Pancreas (tissue), 10 donors: ENCODE measurements at regions not wholly inside any gene's neighbourhood (a gene's known extent, or its start where the extent isn't known, plus 50 kb on each side); places are given as distances from the start of the nearest gene placed in this dataset.

ENCODE experiments used
- ATAC-seq, 4 donors: fragments of 200-7000 bp; cut with Tn5 transposase; one replicate each; pipeline versions ENCODE4 v1.8.0 to v1.9.1; 2020; ENCODE audit warnings: mild to moderate bottlenecking in 4 of 4, moderate library complexity in 4 of 4
- DNase-seq, 6 donors: peaks; one replicate each; pipeline ENCODE4 v3.0.0-alpha.2; 2020
- FAIRE-seq: peaks from 2 replicates; lab custom pipeline; 2012; peaks lifted over from hg19 to GRCh38; lab: Jason Lieb, UNC
- H3K27ac ChIP-seq, 4 donors: fragments of 200-600 bp; sonication (generic); 1 replicate in 3 of 4; 2 replicates in 1 of 4; pipeline versions ENCODE4 v1.5.0 to v1.8.0; 2020
- H3K27me3 ChIP-seq, 4 donors: fragments of 200-600 bp; one replicate each; pipeline ENCODE4 v1.8.0; 2021
- H3K36me3 ChIP-seq, 3 donors: fragments of 200-600 bp; sonication (generic) in 1 of 3; one replicate each; pipeline versions ENCODE4 v1.5.0 to v1.8.0; 2020 to 2021
- H3K4me1 ChIP-seq, 3 donors: fragments of 200-600 bp; one replicate each; pipeline ENCODE4 v1.8.0; 2021
- H3K4me3 ChIP-seq, 4 donors: fragments of 200-600 bp; sonication (generic) in 2 of 4; one replicate each; pipeline versions ENCODE4 v1.5.0 to v1.8.0; 2020 to 2021
- H3K9me3 ChIP-seq, 4 donors: fragments of 200-600 bp; one replicate each; pipeline ENCODE4 v1.8.0; 2021
- WGBS, 2 donors: extraction: QIAGEN DNeasy Blood & Tissue Kit; methylation state at CpG; one replicate each; pipeline ENCODE4 v1.1.7; 2013; 5-methylcytosine and 5-hydroxymethylcytosine counted together
- intact Hi-C, 3 donors: fragments of 100-400 bp; cut with DNase I; formaldehyde crosslinking; loops; one replicate each; pipeline versions ENCODE4 v1.11.1 to v1.14.2; 2022
- TF ChIP-seq, protein P1 (sequence below), 4 donors: fragments of 200-600 bp; sonication (generic) in 3 of 4; IDR thresholded peaks; one replicate each; pipeline versions ENCODE4 v1.5.0 to v1.8.0; 2021; ENCODE audit warnings: antibody characterized with exemption in 4 of 4
- donor health status: healthy with polysubstance abuse.
- donor health status: DM: no; HTN: no; CAD: no; lungs with moderate emphysema.
- donor health status: DM: no; HTN: no; CAD: no.
- donor health status: control.
- donor health status: control.
- donor health status: Bipolar disorder and iron deficiency.
- donor health status: DM: yes; HTN: yes; CAD: no.
- donor health status: DM: no; HTN: no; CAD: no.
- donor health status: DM: no; HTN: no; CAD: no.
- donor health status: DM: yes; HTN: yes; CAD: no.

DNA sequence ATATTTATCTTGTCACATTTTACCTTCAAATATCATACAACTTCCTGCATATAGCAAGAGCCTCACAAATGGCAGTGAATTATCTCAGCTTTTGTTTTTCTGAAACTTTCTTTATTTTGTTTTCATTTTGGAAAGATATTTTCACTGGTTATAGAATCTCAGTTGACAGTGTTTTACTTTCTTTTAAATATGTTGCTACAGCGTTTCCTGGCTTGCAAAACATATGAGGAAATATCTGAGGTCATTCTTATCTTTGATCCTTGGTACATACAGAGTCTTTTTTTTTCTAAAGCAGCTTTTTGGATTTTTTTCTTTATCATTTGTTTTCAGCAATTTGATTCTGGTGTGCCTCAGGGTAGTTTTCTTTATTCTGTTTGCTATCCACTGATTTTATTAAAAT, 77.6 kb upstream of the CEP78 start:
- H3K27me3 ChIP-seq = no peaks in the 10 kb centered on the region
- intact Hi-C loops = no loop called here
- FAIRE-seq (no peak), ATAC-seq (no peak), DNase-seq (no peak)
- H3K4me3 ChIP-seq = no peak overlapping the region
- H3K9me3 ChIP-seq = no peaks in the 10 kb centered on the region
- TF ChIP-seq, protein P1, sequence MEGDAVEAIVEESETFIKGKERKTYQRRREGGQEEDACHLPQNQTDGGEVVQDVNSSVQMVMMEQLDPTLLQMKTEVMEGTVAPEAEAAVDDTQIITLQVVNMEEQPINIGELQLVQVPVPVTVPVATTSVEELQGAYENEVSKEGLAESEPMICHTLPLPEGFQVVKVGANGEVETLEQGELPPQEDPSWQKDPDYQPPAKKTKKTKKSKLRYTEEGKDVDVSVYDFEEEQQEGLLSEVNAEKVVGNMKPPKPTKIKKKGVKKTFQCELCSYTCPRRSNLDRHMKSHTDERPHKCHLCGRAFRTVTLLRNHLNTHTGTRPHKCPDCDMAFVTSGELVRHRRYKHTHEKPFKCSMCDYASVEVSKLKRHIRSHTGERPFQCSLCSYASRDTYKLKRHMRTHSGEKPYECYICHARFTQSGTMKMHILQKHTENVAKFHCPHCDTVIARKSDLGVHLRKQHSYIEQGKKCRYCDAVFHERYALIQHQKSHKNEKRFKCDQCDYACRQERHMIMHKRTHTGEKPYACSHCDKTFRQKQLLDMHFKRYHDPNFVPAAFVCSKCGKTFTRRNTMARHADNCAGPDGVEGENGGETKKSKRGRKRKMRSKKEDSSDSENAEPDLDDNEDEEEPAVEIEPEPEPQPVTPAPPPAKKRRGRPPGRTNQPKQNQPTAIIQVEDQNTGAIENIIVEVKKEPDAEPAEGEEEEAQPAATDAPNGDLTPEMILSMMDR (IDR thresholded peaks at IDR 0.05) = no peak
- no peak overlapping the region for H3K27ac ChIP-seq
- H3K36me3 ChIP-seq = no peaks in the 10 kb centered on the region
- no peaks in the 10 kb centered on the region for H3K4me1 ChIP-seq
- 19 to 28% methylated on average over 1 of the region's 1 CpG for WGBS, 2 donors

DNA sequence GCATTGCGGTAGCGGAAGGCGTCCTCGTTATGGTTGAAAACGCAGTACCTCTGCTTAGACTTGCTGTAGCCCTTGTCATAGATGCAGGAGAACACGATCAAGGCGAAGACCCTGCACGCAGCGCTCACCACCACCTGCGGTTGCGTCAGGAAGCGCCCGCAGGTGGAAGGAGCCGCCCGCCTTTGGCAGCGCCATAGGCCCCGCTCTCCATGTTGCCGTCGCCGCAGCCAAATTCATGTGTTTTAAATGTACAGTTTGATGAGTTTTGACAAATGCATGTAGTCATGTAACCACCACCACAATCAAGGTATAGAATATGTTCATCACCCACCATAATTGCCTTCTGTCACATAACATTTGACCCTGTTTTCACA, 84.9 kb upstream of the CEP78 start:
- TF ChIP-seq, protein P1 (IDR thresholded peaks at IDR 0.05) = no peak
- no peaks in the 10 kb centered on the region for H3K36me3 ChIP-seq
- DNase-seq (no peak), FAIRE-seq (no peak), ATAC-seq (no peak)
- H3K9me3 ChIP-seq = no peaks in the 10 kb centered on the region
- no peaks in the 10 kb centered on the region for H3K27me3 ChIP-seq
- no peak overlapping the region for H3K4me3 ChIP-seq
- H3K27ac ChIP-seq = no peak overlapping the region
- H3K4me1 ChIP-seq = no peaks in the 10 kb centered on the region
- intact Hi-C loops = no loop called here
- 95 to 99% methylated on average over 20 of the region's 20 CpGs for WGBS, 2 donors

DNA sequence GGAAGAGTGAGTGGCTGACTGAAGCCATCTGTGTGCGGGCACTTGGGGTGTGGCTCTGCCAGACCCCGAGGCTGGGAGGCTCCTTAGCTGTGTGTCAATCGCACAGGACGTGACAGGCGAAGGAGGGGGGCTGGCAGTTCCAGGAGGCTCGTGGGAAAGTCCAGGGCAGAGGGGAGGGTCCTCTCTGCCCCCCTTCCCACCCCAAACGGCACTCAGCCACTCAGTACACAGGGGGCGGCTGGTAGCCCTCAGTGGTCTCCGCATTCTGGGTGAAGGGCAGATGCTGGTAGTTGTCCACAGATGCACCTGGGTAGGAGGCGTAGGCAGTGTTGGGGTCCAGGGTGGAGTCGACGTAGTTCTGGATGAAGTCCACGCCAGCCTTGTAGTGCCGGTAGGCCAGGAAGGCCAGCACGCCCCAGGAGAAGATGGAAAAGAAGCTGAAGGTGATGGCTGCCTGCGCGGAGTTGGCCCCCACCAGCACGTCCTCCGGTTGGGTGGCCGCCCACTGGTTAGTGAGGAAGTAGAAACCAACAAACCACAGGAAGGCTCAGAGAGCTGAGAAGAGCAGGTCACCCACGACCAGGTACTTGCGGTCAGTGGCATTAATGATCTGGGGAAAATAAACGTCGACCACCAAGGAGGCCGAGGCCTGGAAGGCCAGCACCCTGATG, 85.4 kb upstream of the CEP78 start:
- FAIRE-seq (no peak), ATAC-seq (no peak), DNase-seq (no peak)
- H3K27me3 ChIP-seq = no peaks in the 10 kb centered on the region
- WGBS, 2 donors = 86 to 89% methylated on average over 25 of the region's 25 CpGs
- intact Hi-C loops = no loop called here
- H3K36me3 ChIP-seq = no peaks in the 10 kb centered on the region
- H3K4me3 ChIP-seq = no peak overlapping the region
- H3K27ac ChIP-seq = no peak overlapping the region
- no peaks in the 10 kb centered on the region for H3K9me3 ChIP-seq
- no peaks in the 10 kb centered on the region for H3K4me1 ChIP-seq
- TF ChIP-seq, protein P1 (IDR thresholded peaks at IDR 0.05) = no peak

DNA sequence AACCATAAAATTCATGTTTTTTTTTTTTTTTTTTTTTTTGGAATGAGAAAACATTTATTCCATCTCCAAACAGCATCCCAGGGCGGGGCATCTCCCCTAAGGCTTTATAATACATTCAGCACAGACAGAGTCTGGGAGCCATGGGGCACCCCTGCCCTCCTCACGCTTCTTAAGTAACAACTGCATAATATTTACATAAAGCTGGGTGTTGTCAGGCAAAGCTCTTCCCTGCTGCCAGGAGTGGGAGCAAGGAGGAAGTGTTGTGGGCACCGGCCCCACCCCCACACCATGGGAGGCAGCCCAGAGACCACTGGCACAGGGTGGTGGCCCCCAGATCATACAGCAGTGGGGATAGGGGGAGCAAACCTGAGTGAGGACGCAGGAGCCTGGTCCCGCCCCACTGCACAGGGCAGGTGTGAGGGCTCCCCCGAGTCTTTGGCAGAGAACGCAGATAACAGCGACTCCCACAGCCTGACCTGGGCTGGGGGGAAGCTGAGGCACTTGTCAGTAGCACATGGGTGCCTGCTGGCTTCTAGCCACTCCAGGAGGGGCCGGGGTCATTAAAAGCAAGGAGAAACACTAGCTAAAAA, 86.1 kb upstream of the CEP78 start:
- no peak for FAIRE-seq
- no peaks in the 10 kb centered on the region for H3K27me3 ChIP-seq
- H3K9me3 ChIP-seq = no peaks in the 10 kb centered on the region
- H3K27ac ChIP-seq = no peak overlapping the region
- ATAC-seq = no peak
- no peak overlapping the region for H3K4me3 ChIP-seq
- TF ChIP-seq, protein P1 (IDR thresholded peaks at IDR 0.05) = no peak
- intact Hi-C loops = no loop called here
- H3K36me3 ChIP-seq = no peaks in the 10 kb centered on the region
- no peaks in the 10 kb centered on the region for H3K4me1 ChIP-seq
- 69 to 77% methylated on average over 9 of the region's 9 CpGs for WGBS, 2 donors
- peak in 2 of 6 donors; percentile 12 to 49 for DNase-seq

DNA sequence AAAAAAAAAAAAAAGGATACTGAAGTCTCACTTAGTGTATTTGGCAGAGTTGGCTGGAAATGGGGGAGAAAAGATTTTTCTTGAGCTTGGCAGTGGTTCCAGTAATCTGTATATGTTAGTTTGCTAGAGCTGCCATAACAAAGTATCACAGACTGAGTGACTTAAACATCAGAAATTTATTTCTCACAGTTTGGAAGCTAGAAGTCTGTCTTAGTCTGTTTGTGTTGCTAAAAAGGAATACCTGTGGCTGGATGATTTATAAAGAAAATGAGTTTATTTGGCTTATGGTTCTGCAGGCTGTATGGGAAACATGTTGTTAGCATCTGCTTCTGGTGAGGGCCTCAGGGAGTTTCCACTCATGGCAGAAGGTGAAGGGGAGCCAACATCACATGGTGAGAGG, 89.6 kb upstream of the CEP78 start:
- intact Hi-C loops = no loop called here
- TF ChIP-seq, protein P1 (IDR thresholded peaks at IDR 0.05) = no peak
- Histone ChIP-seq H3K4me1 (no peaks in the 10 kb centered on the region), H3K27me3 (no peaks in the 10 kb centered on the region), H3K4me3 (no peak overlapping the region), H3K9me3 (no peaks in the 10 kb centered on the region), H3K36me3 (no peaks in the 10 kb centered on the region), H3K27ac (no peak overlapping the region)
- ATAC-seq (no peak), FAIRE-seq (no peak), DNase-seq (no peak)
